Effector memory CD4-positive, alpha-beta T cell (primary cell): ENCODE measurements at regions not wholly inside any gene's neighbourhood (a gene's known extent, or its start where the extent isn't known, plus 50 kb on each side); places are given as distances from the start of the nearest gene placed in this dataset.
A peak's percentile ranks its signal among the peaks of the same experiment; 100 is the strongest.
"Not testable (repeated sequence)": the region's sequence is repeated elsewhere in the genome, so short reads cannot be mapped to it uniquely, and the experiment has no call there.

ENCODE experiments used
- DNase-seq, 3 donors: peaks; one replicate each; pipeline ENCODE4 v3.0.0-alpha.2; 2020
- H3K27ac ChIP-seq: 2 replicates; pipeline ENCODE4 v1.7.0; 2013; ENCODE audit warnings: mild to moderate bottlenecking, low read length, moderate library complexity; ENCODE audit not compliant: insufficient read depth, poor library complexity, severe bottlenecking
- H3K27me3 ChIP-seq: replicated peaks from 2 replicates; pipeline ENCODE4 v1.7.0; 2013; ENCODE audit warnings: mild to moderate bottlenecking, low read length; ENCODE audit not compliant: insufficient read depth, control insufficient read depth, poor library complexity, severe bottlenecking
- H3K36me3 ChIP-seq: 2 replicates; pipeline ENCODE4 v1.7.0; 2013; ENCODE audit warnings: mild to moderate bottlenecking, low read length, moderate library complexity; ENCODE audit not compliant: control insufficient read depth, insufficient read depth
- H3K4me1 ChIP-seq: 2 replicates; pipeline ENCODE4 v1.7.0; 2013; ENCODE audit warnings: low read length, mild to moderate bottlenecking; ENCODE audit not compliant: control insufficient read depth, insufficient read depth, poor library complexity, severe bottlenecking
- H3K4me3 ChIP-seq: 2 replicates; pipeline ENCODE4 v1.7.0; 2013; ENCODE audit warnings: low read length, low read depth, mild to moderate bottlenecking; ENCODE audit not compliant: insufficient read depth, poor library complexity, severe bottlenecking
- H3K9me3 ChIP-seq: 2 replicates; pipeline ENCODE4 v1.7.0; 2013; ENCODE audit warnings: mild to moderate bottlenecking, low read length, moderate library complexity; ENCODE audit not compliant: control insufficient read depth

DNA sequence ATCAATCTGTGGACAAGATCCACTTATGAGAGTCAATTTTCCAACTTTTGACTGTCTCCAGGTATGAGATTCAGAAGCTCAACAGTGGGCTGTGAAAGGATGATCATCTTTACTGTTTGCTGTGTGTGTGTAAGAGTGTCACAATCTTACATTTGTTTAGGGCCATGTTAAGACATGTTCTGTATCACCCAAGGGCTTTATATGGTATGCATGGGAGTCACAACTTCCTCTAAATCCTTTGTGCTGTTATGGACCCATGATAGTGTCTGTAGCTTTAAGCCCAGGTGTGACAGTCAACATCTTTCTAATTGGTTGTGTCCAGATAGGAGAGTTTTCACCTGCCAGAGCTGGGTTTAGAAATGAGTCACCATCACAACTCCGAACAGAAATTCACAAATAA, 70.2 kb downstream of the ZNF726 start:
- not testable (repeated sequence) for H3K4me1 ChIP-seq, DNase-seq, H3K36me3 ChIP-seq, H3K9me3 ChIP-seq, H3K4me3 ChIP-seq, H3K27ac ChIP-seq, H3K27me3 ChIP-seq

DNA sequence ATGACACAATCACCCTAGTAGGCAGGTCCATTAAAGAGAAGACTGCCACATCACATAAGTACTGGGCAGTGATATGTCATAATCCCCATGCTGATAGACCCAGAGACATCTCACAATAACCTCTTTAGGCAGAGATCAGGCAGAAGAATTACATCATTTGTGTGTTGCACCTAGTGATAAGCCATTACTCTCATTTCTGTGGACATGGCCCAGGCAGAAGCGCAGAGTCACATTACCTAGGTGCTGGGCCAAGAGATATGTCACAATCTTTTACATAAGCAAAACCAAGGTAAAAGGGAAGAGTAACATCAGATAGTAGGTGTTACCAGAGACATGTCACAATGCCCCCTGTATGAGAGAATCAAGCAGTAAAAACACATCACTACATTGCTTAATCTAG, 71.9 kb downstream of the ZNF726 start:
- no peak for DNase-seq
- Histone ChIP-seq H3K9me3 (no peaks in the 10 kb centered on the region), H3K36me3 (no peaks in the 10 kb centered on the region), H3K27ac (no peak overlapping the region), H3K27me3 (no peaks in the 10 kb centered on the region), H3K4me3 (no peak overlapping the region), H3K4me1 (peaks cover 3% of the 10 kb centered on the region)

DNA sequence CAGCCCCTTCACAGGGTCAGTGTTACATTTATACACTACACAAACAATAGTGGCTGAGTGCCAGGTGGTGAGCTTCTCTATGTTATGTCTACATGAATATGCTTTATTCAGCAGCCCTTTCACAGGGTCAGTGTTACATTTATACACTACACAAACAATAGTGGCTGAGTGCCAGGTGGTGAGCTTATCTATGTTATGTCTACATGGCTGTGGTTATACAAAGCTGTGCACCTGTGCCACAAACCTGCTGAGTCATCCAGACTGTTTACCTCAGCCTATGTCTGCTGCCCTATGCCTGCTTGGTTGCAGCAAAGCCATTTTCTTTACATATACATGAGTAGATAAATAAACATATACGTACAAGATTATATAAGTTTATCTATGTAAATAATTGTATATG, 76.5 kb downstream of the ZNF726 start:
- Histone ChIP-seq H3K4me3 (no peak overlapping the region), H3K27ac (no peak overlapping the region)
- DNase-seq = no peak

DNA sequence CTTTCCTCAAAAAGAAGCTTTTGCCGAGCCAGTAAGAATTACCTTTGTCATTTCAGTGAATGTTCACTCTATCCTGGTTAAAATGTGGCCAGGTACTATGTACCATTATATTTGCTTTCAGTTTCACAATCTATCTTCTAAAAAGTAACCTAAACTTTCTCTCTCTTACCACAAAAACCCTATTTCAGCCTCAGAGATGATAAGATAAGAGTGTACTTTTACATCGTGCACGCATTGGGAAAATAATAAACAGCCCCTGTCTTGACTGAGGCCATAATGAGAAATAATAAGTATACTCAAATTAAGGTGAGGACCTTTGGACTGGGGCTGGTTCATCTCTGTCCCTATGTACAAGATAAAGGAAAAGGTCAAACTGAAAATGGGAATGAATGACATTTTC, 77.7 kb downstream of the ZNF726 start:
- Histone ChIP-seq H3K27me3 (no peaks in the 10 kb centered on the region), H3K4me1 (peaks cover 13% of the 10 kb centered on the region), H3K4me3 (peak overlapping the region; percentile 32), H3K27ac (no peak overlapping the region), H3K9me3 (no peaks in the 10 kb centered on the region), H3K36me3 (no peaks in the 10 kb centered on the region)
- no peak for DNase-seq

More for the DNA sequence above, 76.5 kb downstream of the ZNF726 start:
- H3K36me3 ChIP-seq = no peaks in the 10 kb centered on the region
- peaks cover 13% of the 10 kb centered on the region for H3K4me1 ChIP-seq
- H3K9me3 ChIP-seq = no peaks in the 10 kb centered on the region
- H3K27me3 ChIP-seq = no peaks in the 10 kb centered on the region

DNA sequence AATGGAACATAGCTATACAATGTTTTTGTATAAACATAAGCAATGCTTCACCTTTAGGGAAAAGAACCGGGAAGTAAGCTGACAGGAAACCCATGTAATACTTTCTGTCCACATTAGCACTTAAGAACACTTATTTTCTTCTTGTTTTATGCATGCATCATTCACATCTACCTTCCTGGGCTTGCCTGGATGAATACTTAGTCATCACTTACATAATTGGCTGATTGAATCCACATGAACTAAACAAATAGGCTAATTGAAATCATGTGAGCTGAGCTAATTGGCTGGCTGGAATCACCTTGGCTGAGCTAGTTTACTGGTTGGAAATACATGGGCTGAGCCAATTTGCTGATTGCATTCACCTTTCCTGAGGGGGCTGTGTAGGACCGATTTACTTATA, 78.8 kb downstream of the ZNF726 start:
- no peak for DNase-seq
- peaks cover 13% of the 10 kb centered on the region for H3K4me1 ChIP-seq
- no peaks in the 10 kb centered on the region for H3K27me3 ChIP-seq
- H3K4me3 ChIP-seq = no peak overlapping the region
- no peak overlapping the region for H3K27ac ChIP-seq
- H3K9me3 ChIP-seq = peaks cover 3% of the 10 kb centered on the region
- H3K36me3 ChIP-seq = no peaks in the 10 kb centered on the region

DNA sequence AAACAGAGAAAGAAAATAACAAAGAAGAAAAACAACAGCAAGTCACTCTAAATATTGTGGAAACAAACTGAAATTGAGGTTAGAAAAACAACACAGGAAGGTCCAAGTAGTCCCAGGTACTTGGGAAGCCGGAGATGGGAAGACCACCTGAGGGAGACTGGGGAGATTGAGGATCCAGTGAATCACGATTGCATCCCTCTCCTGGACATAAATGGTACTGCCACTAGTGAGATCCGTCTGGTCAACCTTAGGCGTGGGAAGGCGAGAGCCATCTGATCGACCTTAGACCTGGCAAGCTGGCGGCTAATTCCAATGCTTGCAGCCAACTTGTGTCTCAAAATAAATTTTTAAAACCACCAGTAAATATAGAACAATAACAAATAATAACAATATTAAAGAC, 81.9 kb downstream of the ZNF726 start:
- Histone ChIP-seq H3K4me3 (no peak overlapping the region), H3K36me3 (no peaks in the 10 kb centered on the region), H3K27me3 (no peaks in the 10 kb centered on the region), H3K9me3 (peaks cover 3% of the 10 kb centered on the region), H3K27ac (no peak overlapping the region), H3K4me1 (peaks cover 11% of the 10 kb centered on the region)
- DNase-seq = no peak

DNA sequence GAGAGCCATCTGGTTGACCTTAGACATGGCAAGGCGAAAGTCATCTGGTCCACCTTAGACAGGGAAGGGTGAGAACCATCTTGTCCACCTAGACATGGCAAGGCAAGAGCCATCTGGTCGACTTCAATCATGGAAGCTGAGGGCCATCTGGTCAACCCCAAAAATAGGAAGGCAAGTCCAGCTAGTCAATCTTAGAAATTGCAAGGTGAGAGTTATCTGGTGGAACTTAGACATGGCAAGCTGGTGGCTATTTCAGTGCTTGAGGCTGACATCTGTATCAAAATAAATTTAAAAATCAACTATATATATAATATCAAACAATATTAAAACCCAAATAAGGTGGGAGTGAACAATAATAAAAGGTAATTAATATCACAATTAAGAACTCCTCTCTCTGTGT, 83.9 kb downstream of the ZNF726 start:
- DNase-seq = no peak
- Histone ChIP-seq H3K4me1 (no peaks in the 10 kb centered on the region), H3K36me3 (no peaks in the 10 kb centered on the region), H3K27ac (no peak overlapping the region), H3K4me3 (no peak overlapping the region), H3K27me3 (no peaks in the 10 kb centered on the region), H3K9me3 (peaks cover 3% of the 10 kb centered on the region)

DNA sequence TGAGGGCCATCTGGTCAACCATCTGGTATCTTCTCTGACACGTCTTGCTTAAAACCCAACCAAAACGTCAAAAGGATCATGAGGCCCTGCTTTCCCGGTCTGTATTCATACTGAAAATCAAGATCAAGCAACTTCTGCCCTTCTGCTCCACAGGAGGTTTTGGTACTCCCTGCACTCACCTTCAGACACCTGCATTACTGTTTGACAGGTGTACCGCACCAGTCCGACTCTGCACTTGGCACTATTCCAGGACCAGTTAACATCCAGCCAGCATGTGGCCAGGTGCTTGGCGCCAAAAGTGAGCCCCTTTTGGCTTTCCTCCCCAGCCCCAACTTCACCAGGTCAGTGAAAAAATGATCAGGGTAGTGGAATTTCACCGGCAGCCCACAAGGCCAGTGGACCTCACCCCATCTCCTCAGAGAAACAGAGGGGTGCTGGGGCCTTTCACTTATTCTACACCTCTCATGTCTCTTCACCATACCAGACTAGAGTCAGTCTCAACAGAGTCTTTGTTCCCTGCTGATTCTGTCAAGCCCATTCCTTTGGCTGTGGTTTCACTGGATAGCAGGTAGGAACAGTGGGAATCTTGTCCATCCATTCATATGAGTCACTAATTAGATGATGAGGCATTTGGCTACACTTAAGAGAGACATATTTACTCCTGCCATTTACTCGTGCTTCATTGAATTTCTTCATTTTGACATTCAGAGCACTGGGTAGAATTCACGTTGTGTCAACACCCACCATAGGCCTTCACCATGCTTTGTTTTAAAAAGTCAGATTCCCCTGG, 85.3 kb downstream of the ZNF726 start:
- DNase-seq = no peak

DNA sequence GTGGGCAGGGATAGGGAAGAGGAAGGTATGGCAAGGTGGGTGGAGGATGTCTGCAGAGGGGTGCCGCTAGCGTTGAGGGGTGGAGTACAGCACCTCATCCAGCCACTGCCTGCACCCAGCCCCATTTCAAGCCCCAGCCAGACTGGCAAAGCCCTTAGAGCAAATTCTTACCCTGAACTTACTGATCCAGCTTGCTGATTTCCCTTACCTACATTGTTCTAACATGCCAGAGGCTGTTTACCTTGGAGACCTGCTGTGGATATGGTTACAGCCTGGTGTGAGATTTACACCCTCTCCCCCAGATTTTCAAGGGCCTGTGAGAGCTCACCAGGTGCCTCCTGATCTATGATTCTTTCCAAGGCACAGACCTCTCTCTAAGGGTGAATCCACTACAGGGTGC, 86.0 kb downstream of the ZNF726 start:
- Histone ChIP-seq H3K4me1 (no peaks in the 10 kb centered on the region), H3K27me3 (no peaks in the 10 kb centered on the region), H3K27ac (no peak overlapping the region), H3K9me3 (peaks cover 3% of the 10 kb centered on the region), H3K4me3 (no peak overlapping the region), H3K36me3 (no peaks in the 10 kb centered on the region)
- DNase-seq = no peak

More for the DNA sequence above, 85.3 kb downstream of the ZNF726 start:
- H3K4me1 ChIP-seq = no peaks in the 10 kb centered on the region
- no peaks in the 10 kb centered on the region for H3K27me3 ChIP-seq
- peaks cover 3% of the 10 kb centered on the region for H3K9me3 ChIP-seq
- H3K27ac ChIP-seq = no peak overlapping the region
- no peaks in the 10 kb centered on the region for H3K36me3 ChIP-seq
- H3K4me3 ChIP-seq = no peak overlapping the region

DNA sequence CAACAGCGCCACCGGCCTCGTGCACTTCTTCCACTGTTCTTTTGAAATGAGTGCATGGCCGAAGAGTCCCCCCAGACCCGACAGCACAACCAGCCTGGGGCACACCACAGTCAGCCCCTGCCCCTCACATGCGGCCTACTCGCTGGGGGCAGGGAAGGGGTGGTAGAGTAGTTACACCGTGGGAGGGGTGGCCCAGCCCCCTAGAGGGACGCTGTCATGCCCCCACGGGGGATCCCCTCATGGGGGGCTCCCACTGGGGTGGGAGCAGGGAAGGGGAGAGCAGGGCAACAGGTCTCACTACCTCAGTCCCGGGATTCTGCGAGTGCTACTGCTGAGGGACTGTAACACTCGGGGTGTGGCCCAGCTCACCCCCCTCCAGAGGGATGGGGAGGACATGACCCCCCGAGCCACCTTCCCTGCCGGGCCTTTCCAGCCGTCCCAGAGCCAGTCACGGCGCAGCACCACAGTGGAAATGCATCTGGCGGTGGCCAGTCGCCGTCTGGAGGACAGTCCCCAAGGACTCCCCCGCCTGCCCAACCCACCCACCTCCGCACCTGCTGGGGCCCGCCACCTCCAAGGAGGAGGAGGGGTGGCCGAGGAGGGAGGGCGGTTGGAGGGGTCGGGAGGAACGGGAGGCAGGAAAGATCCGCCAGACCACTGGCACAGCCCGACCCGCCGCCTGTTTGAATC, 84.6 kb upstream of the ZNF254 start:
- Histone ChIP-seq H3K4me3 (no peak overlapping the region), H3K9me3 (peaks cover 3% of the 10 kb centered on the region), H3K27me3 (no peaks in the 10 kb centered on the region), H3K27ac (no peak overlapping the region), H3K4me1 (no peaks in the 10 kb centered on the region), H3K36me3 (no peaks in the 10 kb centered on the region)
- DNase-seq = no peak
